A673 (cell line): ENCODE measurements at regions not wholly inside any gene's neighbourhood (a gene's known extent, or its start where the extent isn't known, plus 50 kb on each side); places are given as distances from the start of the nearest gene placed in this dataset.

Experiments used
- CTCF ChIP-seq: fragments of 300-800, 200-600 bp; sonication (generic); conservative IDR thresholded peaks from 2 replicates; pipeline ENCODE4 v1.5.1; 2017; ENCODE audit warnings: low read depth, mild to moderate bottlenecking, antibody characterized with exemption, low read length, moderate library complexity, mixed read lengths
- EZH2 ChIP-seq: fragments of 200-600 bp; sonication (generic); IDR thresholded peaks from 2 replicates; pipeline ENCODE4 v1.6.1; 2017; ENCODE audit warnings: borderline replicate concordance, low read depth, mild to moderate bottlenecking, mixed read lengths, antibody characterized with exemption, low read length; ENCODE audit not compliant: poor library complexity, severe bottlenecking

GRCh38 chr4:87920478-87920877, 55.0 kb upstream of the SPP1 start:
- no peak for TF ChIP-seq EZH2
- no peak for TF ChIP-seq CTCF
